ENCODE measurements at regions not wholly inside any gene's neighbourhood (a gene's known extent, or its start where the extent isn't known, plus 50 kb on each side); places are given as distances from the start of the nearest gene placed in this dataset.
A peak's percentile ranks its signal among the peaks of the same experiment; 100 is the strongest.

- no peak for DNase-seq
Observed at GRCh38 chr16:13291591-13292333, 390.4 kb downstream of the SHISA9 start.

DNA sequence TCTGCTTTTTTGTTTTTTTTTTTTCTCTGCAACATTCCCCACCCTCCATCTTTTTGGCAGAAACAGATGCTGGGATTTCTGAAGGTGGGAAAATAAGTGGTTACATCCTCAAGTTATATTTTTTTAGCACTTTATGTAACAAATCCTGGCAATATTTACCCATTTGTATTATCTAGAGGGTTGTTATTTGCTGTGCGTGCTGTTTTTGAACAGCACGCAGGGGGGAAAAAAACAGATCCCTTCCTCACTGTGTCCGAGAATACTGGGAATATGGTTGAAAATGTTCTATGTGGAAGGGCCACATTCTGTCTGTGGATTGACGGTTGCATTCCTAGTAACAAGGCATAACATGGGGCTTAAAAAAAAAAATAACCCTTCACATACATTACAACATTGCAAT is 394.8 kb downstream of the SHISA9 start:
- no peak for DNase-seq

GRCh38 chr16:13298666-13299065 is 397.3 kb downstream of the SHISA9 start:
- DNase-seq: no peak

DNA sequence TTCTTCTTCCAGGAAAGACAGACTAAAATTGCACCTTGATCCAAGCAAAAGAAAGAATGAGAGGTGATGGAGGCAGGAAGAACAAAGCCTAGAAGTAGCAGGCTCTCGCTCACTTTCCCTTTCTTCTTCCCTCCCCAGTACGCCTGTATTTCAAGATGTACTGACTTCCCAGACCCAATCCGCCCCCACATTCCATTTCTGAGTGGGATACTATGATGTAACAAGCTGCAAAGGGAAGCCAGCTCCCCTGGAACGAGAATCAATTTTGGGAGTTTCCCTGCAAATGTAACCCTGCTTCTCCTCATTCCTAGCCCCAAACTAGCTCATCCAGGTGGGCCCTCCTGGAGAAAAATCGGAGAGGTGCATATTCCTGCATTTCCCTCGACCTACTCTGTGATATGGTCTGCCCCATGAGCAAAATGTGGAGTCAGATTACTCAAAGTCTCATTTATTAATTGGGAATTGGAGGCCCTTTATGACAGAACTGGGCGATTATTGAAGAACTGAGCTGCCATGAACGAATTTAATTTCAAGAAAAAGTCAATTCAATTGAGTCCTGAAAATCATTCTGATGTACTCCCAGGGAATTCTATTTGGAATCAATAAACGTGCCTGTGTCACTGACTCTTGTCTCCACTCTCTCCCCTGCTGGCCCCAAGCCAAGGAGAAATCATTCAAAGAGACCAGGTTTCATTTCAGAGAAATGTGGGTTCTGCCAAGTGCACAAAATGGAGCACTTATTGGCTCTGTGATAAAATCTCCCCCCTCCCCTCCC is 398.9 kb downstream of the SHISA9 start:
- DNase-seq: peak; percentile 33

- no peak for DNase-seq
Observed at GRCh38 chr16:13305019-13305755, 403.8 kb downstream of the SHISA9 start.

- DNase-seq: no peak
Observed at GRCh38 chr16:13306161-13306995, 405.0 kb downstream of the SHISA9 start.

DNA sequence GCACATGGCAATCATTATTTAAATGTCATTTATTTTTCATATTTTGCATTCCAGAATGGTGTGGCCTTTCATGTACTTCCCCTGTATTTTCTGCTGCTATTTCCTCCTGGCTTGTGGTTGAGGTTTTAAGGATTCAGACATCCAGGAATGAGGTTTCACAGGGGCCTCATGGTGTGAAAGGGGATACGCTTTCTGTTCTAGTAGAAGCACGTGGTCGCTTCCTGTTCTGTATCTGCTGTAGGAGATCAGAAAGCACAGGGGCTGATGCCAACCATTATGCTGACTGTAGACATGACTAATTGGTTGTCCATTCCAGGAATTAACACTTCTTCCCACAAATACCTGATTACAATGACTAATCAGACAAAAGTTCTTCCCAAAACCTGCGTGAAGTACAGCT is 405.9 kb downstream of the SHISA9 start:
- no peak for DNase-seq

GRCh38 chr16:13307851-13308250 is 406.5 kb downstream of the SHISA9 start:
- no peak for DNase-seq

- DNase-seq: no peak
Observed at GRCh38 chr16:13312063-13312462, 410.7 kb downstream of the SHISA9 start.

GRCh38 chr16:13313351-13313750 is 412.0 kb downstream of the SHISA9 start:
- DNase-seq: no peak

GRCh38 chr16:13314633-13315032 is 413.2 kb downstream of the SHISA9 start:
- no peak for DNase-seq

DNA sequence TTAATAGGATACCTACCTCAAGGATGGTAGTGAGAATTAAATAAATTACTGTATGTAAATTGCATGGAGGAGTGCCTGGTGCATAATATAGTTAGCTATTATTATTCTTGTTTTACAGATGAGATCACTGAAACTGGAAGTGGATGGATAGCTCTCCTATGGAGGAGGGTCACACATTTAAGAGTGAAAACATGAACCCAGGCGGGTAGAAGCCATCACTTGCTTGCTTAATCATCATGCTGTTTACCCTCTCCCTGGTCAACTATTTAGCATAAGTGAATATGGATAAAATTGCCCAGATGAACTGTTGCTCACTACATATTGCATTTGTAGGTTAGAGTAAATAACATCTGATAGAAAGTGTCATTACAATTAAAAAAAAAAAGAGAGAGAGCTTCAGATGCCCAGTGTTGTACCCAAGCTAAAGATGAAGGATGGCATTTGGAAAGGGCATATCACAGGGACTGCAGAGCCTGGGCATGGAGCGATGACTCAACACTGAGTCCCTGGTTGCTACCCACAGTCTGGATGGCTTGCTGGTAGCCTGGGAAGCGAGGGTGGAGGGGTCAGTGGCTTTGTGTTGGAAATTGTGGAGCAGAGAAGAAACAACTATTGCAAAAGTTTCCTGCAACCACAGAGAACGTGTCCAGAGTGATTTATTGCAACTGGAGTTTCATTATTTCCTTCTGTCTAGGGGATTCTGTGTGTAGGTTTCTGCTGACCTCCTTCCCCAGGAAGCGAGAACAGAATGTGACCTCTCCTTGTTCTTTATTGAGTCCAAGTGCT is 414.4 kb downstream of the SHISA9 start:
- no peak for DNase-seq

DNA sequence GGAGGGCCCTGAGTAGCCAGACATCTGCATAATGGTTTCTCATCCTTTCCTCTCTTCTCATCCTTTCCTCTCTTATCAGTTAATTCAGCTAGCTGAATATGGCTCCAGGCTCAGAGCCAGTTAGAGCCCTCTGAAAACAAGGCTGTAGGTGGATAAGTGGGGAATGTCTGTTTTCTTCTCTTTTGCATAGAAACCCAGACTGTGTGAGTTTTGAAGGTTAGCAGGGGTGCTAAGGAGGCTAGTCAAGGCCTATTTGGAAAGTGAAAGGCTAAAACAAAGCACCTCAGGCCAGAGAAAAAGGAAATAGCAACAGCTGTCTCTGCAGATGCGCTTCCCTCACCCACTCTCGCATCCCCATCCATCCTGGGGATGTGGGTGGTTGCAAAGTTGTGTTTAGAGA is 420.9 kb downstream of the SHISA9 start:
- DNase-seq: no peak

DNA sequence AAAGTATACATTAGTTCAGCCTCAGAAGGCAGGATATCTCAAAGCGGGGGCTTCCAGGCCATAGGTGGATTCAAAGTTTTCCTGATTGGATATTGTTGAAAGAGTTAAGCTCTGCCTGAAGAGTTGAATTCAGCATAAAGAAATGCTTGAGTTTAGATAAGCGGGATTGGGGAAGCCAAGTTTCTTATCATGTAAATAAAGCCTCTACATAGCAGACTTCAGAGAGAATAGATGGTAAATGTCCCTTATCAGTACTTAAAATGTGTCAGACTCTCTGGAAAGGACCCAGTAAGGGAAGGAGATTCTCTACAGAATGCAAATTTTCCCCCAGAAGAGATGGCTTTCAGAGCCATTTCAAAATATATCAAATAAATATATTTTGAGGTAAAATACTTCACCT is 423.5 kb downstream of the SHISA9 start:
- DNase-seq: no peak

- DNase-seq: no peak
Observed at GRCh38 chr16:13325396-13325795, 424.0 kb downstream of the SHISA9 start.

GRCh38 chr16:13331918-13332317 is 430.5 kb downstream of the SHISA9 start:
- no peak for DNase-seq

- peak; percentile 17 for DNase-seq
Observed at GRCh38 chr16:13332713-13333255, 431.4 kb downstream of the SHISA9 start.

DNA sequence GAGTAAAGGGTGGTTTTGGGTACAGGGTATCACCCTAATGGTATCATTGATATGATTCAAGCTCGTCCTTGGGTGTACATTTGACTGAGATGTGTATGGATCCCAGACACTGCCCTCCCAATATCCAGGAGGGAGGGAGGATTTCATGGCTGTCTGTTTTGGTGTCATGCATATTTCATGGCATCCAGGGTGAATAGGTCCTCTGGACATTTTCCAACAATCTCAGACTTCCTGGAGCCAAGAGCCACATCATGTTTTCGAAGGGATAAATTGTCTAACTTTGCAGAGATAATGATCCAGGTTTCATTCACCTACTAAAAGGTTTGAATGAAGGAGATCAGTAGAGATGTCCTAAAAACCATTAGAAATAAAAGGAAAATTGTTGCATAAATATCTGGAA is 431.9 kb downstream of the SHISA9 start:
- peak; percentile 39 for DNase-seq

DNA sequence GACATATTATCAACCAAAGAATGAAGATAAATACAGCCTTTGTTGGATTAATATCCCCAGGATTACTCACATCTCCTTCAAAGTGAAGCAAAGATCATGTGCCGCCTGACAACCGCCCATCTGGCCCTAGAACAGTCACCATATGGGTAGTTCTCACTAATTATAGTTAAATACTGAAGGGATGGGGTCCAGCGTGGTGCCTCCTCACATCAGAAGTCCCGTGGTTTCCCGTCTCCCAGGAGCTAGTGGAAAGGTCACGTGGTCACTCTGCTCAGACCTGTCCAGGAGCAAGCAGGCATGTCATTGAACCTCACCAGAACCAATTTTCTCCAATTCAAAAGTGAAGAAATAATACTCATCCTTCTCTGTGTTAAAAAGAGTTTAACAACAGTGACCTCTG is 434.5 kb downstream of the SHISA9 start:
- DNase-seq: no peak

- DNase-seq: no peak
Observed at GRCh38 chr16:13336335-13336734, 434.9 kb downstream of the SHISA9 start.
